GM12891 (cell line): ENCODE measurements at regions not wholly inside any gene's neighbourhood (a gene's known extent, or its start where the extent isn't known, plus 50 kb on each side); places are given as distances from the start of the nearest gene placed in this dataset.

Experiments used
- PAX5 ChIP-seq: IDR thresholded peaks from 2 replicates; pipeline ENCODE4 v1.6.1; 2011; ENCODE audit warnings: low read length, moderate library complexity, mild to moderate bottlenecking; ENCODE audit not compliant: insufficient read depth, severe bottlenecking
- POLR2A ChIP-seq: IDR thresholded peaks from 2 replicates; pipeline ENCODE4 v1.6.1; 2011; ENCODE audit warnings: low read depth, low read length, control low read depth
- POLR2AphosphoS5 ChIP-seq: IDR thresholded peaks from 2 replicates; pipeline ENCODE4 v1.6.1; 2011; ENCODE audit warnings: low read depth, low read length, control low read depth
- TAF1 ChIP-seq: IDR thresholded peaks from 2 replicates; pipeline ENCODE4 v1.6.1; 2011; ENCODE audit warnings: low read depth, low read length, control low read depth

- no peak for TF ChIP-seq POLR2A
- no peak for TF ChIP-seq POLR2AphosphoS5
- TF ChIP-seq TAF1, result no peak
- TF ChIP-seq PAX5, result no peak
Measured at GRCh38 chr2:150046810-150047209, 440.7 kb downstream of the RND3 start.
